ENCODE measurements at regions not wholly inside any gene's neighbourhood (a gene's known extent, or its start where the extent isn't known, plus 50 kb on each side); places are given as distances from the start of the nearest gene placed in this dataset.

DNA sequence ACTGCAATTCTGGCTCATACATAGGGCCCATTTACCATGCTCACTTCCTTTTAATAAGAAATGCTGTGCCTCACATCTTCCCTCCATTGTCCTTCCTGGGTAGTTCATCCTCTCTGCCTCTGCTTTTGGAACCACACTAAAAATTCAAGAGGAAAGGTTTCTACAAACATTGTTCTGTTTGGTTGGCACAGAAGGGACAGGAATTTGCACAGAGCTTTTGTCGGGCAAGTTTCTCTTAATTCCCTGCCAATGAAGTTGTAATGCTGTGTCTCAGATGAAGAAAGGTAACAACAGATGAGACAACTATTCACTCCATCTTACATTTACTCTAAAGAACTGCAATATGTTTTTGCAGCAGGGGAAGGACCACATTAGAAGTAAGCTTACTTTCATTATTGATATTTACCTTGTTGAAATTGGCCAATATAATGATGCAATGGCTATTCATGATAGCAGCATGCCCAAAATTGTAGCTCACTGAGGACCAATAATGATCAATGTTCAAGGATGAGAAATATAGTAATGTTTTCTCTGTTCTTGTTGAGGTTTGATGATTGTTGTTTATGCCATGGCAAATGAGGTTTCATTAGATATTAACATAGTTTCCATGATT, 82.5 kb upstream of the HMHB1 start:
- DNase-seq, result no peak

DNA sequence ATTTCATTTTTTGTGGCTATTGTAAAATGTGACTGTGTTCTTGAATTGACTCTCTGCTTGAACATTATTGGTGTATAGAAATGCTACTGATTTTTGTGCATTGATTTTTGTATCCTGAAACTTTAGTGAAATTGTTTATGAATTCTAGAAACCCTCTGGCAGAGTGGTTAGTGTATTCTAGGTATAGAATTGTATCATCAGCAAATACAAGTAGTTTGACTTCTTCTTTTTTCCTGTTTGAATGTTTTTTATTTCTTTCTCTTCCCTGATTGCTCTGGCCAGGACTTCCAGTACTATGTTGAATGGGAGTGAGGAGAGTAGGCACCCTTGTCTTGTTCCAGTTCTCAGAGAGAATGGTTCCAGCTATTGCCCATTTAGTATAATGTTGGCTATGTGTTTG, 88.8 kb upstream of the HMHB1 start:
- DNase-seq, result no peak

DNA sequence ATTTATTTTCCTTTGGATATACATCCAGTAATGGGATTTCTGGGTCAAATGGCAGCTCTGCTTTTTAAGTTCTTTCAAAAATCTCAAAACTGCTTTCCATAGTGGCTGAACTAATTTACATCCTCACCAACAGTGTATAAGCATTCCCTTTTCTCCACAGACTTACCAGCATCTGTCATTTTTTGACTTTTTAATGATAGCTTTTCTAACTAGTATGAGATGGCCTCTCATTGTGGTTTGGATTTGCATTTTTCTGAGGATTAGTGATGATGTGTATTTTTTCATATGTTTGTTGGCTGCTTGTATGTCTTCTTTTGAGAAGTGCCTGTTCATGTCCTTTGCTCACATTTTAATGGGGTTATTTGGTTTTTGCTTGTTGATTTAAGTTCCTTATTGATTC, 90.0 kb upstream of the HMHB1 start:
- no peak for DNase-seq

DNA sequence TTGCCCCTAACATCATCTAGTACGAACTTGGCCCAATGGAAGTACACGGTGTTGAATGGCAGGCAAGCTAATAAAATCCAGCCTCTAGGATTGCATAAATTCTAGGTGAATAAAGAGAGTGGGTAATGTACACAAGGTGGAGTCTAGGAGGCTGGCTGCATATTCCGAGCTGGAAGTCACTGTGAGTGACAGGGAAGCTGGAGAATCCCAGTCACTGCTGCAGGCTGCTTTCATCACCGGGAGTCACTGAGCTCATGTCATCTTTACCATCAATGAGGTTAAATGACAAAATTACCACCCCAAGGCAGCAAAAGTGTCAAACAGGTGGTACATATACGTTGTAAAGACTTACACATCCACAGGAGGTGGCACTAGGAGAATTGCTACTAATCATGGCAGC, 91.3 kb upstream of the HMHB1 start:
- no peak for DNase-seq

DNA sequence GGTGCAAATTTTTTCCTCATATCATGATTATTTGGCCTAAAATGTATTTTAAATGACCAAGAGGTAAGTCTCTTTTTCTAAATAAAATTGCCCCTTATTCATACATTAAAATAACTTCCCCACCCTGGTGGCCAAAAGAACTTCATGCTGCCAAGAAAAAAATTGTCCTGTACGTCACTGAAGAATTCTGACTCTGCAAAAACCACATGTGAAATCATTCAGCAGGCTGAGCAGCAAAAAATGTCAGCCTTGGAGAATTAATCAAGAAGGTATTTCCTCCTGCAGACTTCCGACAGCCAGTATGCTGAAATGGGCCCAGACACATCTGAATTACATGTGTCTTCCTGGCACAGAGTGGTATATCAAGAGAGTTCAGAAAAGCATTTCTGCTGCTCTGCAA, 94.6 kb upstream of the HMHB1 start:
- DNase-seq, result no peak

GRCh38 chr5:143716881-143717280, 95.1 kb upstream of the HMHB1 start:
- DNase-seq, result no peak

DNA sequence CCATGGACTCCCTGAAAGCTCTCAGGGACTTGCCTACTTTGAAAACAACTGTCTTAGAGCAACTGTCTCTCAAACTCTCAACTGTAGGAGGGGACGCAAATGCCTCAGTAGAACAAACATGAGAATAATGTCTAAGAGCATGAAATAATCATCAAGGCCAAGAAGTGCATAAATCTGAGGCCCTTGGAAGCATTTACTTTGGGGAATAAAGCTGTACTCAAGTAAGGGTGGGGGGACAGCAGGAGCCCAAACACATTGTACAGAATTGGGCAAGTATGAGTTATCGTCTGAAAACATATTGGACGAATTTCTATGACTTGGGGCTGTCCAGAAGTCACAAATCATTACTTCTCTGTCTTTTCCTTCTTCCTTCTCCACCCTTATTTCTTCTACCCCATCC, 96.3 kb upstream of the HMHB1 start:
- DNase-seq, result no peak

- DNase-seq, result no peak
Observed at GRCh38 chr5:143714629-143715028, 97.3 kb upstream of the HMHB1 start.

- DNase-seq, result no peak
Observed at GRCh38 chr5:143713047-143714003, 98.6 kb upstream of the HMHB1 start.

DNA sequence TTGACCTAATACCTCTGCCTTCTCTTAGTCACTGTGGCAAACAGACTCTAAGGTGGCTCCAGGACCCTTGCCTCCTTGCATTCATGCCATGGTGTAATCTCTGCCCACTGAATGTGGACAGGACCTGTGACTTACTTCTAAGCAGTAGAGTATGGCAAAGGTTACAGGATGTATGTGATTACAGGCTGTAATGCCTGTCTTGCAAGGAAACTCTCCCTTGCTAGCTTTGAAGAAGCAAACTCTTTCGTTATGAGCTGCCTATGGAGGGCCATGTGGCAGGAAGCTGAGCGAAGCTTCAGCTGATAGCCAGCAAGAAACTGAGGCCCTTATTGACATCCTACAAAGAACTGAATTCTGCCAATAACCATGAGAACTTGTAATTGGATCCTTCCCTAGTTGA, 103.3 kb upstream of the HMHB1 start:
- no peak for DNase-seq

GRCh38 chr5:143707806-143708205, 104.2 kb upstream of the HMHB1 start:
- DNase-seq, result no peak

DNA sequence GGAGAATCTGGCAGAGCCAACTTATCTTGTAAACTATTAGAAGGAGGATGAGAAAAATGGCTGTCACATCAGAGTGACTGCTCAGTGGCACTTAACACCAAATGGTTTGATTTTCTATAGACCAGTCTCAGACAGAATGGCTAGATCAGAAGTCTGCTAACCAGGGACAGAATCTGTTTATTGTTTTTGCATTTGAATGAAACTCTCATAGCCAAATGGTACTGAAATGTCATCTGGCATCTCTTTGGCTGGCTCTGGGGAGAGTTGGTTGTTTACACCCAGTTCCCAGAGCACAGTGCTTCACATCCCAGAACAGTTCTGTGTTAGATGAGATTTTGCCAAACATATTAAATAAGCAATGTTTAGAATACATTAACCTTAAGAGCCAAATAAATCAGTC, 106.6 kb upstream of the HMHB1 start:
- DNase-seq, result no peak

DNA sequence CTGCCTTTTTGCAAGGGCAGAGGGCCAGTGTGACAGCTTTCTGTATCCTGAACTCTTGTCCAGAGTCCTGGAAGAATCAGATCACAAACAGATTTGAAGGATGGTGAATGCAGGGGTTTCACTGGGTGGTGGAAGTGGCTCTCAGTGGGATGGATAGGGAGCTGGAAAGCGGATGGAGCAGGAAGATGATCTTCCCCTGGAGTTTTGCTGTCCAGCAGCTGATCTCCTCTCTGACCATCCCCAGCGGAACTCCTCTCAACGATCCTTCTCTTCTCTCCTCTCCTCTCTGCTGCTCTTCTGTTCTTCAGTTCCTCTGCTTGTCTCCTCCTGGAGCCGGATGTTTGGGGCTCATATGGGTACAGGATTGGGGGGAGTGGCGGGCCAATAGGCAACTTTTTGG, 108.3 kb upstream of the HMHB1 start:
- DNase-seq, result no peak

- DNase-seq, result no peak
Observed at GRCh38 chr5:143701493-143701892, 110.5 kb upstream of the HMHB1 start.

- DNase-seq, result no peak
Observed at GRCh38 chr5:143700994-143701393, 111.0 kb upstream of the HMHB1 start.

DNA sequence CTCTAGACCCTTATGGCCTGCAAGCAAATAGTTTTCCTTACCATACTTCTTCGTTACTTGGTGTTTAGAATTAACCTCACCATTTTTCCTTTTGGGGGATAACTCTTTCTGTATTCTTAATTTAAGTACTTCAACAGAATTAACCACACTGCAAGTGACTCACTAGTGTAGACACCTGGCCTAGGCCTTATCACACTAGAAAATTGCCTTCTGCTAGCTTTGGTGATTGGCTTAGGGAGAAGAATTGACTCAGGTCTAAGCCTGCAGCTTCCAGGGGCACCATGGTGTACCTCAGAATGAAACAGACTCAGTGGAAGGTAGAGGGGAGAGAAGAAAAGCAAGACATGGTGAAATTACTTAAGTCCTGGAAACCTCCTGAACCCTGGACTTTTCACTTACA, 112.8 kb upstream of the HMHB1 start:
- no peak for DNase-seq

- DNase-seq, result no peak
Observed at GRCh38 chr5:143698574-143698973, 113.4 kb upstream of the HMHB1 start.

DNA sequence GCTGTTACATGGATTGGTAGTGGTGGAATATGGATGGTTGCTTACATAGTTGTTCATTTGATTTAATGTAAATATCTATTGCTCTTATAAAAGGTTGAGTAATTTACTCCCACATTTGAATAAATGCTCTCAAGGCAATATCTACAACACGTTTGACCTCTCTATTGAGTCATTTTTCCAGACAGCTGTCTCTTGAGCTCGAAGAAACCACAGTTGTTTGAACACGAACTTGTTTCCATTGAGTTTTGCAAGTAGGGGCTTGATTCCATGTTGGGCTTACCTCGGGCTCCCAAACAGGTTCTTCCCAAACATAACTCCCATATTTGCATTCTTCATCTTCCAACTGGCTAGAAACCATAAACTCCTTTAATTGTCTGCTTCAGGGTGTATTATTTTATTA, 115.0 kb upstream of the HMHB1 start:
- no peak for DNase-seq

- DNase-seq, result no peak
Observed at GRCh38 chr5:143695941-143696340, 116.0 kb upstream of the HMHB1 start.

GRCh38 chr5:143695244-143695864, 116.6 kb upstream of the HMHB1 start:
- no peak for DNase-seq

- DNase-seq, result no peak
Observed at GRCh38 chr5:143694357-143694756, 117.6 kb upstream of the HMHB1 start.

- DNase-seq, result no peak
Observed at GRCh38 chr5:143693651-143694252, 118.2 kb upstream of the HMHB1 start.

GRCh38 chr5:143692342-143692741, 119.6 kb upstream of the HMHB1 start:
- DNase-seq, result no peak

GRCh38 chr5:143691945-143692290, 120.0 kb upstream of the HMHB1 start:
- no peak for DNase-seq
